Kidney glomerular epithelial cell (primary cell): ENCODE measurements at regions not wholly inside any gene's neighbourhood (a gene's known extent, or its start where the extent isn't known, plus 50 kb on each side); places are given as distances from the start of the nearest gene placed in this dataset.

Experiments
- DNase-seq: peaks from one replicate; lab custom pipeline; 2025; lab: John Stamatoyannopoulos, UW

GRCh38 chr21:16363518-16363917, 633.7 kb downstream of the USP25 start:
- no peak for DNase-seq

- no peak for DNase-seq
Measured at GRCh38 chr21:16366207-16366606, 636.4 kb downstream of the USP25 start.

DNA sequence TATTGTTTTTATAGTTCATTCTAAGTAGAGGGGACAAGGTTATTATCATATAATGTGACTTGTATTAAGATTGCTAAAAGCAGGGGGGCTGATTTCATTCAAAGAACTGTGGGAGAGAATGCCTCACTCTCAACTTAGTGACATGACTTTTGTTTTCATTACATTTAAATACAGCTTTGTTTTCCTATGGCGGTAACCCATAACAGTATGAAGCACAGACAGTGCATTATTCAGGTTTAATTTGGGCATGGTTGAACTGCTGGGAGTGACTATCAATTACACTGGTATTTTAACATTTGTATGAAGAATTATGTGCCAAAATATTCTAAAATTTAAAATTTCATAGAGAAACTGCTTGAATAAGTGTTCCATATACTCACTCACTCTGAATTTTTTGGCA, 637.3 kb downstream of the USP25 start:
- DNase-seq: no peak

GRCh38 chr21:16370186-16370585, 640.4 kb downstream of the USP25 start:
- DNase-seq: no peak

DNA sequence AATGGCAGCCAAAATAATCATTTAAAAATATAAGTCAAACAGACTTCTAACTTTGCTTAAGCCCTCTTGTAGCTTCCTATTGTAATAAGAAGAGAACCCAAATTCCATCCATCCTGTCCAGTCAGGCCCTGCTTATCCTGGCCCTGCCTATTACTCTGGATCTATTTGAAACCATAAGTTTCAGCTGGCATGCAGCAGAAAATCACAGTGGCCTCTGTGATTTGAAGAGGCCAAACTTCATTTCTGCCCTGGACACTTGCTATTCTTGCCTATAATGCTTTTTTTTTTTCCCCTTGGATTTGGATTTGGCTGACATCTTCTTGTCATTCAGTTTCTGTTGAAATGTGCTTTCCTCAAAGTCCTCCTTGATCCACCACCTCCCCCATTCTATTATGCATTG, 642.8 kb downstream of the USP25 start:
- no peak for DNase-seq

DNA sequence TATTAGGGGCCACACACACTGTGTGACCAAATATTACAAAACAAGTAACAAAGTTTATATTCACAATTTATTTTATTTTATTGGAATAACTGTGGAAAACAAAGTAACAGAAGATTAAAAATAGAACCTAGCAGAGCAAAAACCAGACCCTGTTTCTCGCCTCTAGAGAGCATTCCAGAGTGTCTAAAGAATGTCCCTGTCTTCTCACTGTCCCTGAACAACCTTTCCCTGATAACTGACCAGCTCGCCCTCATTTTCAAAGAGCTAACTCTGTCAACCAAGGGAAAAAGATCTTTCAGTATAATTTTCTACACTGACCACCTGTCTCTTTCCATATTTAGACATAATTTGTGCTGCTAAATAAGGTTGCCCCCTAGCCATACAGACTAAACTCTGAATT, 646.9 kb downstream of the USP25 start:
- DNase-seq: no peak

- DNase-seq: no peak
Measured at GRCh38 chr21:16377120-16377658, 647.4 kb downstream of the USP25 start.

DNA sequence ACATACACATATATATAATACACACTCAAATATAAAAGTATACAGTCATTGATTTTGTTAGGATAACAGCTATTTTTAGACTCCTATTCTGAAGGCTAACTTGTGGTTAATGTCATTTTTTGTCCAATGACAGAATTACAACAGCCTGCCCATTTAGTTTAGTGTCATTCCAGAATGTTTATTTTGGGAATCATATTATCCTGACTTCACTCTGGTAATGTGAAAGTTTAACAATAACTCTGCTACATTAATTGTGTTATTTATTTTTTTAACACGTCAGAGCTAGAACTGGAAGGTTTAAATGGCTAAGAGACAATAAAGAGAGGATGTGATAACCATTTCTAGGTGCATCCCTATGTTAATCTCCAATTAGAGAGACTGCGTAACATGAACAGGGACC, 648.1 kb downstream of the USP25 start:
- DNase-seq: no peak

GRCh38 chr21:16378525-16378924, 648.7 kb downstream of the USP25 start:
- no peak for DNase-seq

GRCh38 chr21:16388291-16388690, 658.5 kb downstream of the USP25 start:
- DNase-seq: no peak

DNA sequence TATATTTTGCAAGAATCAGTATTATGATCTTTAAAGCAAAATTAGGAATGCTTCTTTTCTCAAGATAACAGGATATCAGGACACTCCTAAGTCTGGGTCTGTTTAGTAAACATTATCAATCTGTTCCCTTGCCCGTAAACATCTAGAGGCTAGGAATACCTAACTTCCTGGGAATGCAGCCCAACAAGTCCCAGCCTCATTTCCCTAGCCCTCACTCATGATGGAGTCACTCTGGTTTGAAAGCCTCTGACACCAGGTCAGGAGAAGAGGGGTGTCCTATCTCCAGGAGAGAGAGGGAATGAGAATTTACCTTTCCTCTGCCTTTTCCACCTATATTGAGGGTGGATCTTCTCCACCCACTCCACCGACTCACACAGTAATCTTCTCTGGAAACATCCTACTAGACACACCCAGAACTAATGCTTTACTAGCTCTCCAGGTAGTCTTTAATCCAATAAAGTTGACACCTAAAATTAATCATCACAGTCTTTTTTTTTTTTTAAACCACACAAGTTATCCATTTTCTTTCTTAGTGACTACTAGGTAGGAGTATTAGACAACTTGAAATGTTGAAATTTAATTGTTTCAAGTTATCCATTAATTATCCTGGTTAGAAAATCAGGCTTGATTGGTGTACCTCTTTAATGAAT, 659.3 kb downstream of the USP25 start:
- DNase-seq: no peak

DNA sequence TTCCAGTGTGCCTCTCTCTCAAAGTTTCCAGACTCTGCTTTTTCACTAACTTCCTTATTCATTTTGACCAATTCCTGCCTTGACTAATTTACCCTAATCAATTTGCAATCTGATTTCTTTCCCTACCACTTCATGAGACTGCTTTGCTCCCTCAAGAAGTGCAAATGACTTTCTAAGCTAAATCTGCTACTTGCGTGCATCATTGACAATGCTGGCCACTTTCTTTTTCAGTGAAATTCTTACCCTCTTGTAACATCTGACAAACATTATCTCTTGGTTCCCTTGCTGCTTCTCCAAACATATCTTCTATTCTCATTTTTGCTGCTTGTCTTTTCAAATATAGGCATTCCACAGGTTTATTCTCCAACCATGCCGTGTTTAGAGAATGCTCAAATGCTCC, 659.9 kb downstream of the USP25 start:
- DNase-seq: no peak

- no peak for DNase-seq
Measured at GRCh38 chr21:16395285-16395684, 665.5 kb downstream of the USP25 start.

DNA sequence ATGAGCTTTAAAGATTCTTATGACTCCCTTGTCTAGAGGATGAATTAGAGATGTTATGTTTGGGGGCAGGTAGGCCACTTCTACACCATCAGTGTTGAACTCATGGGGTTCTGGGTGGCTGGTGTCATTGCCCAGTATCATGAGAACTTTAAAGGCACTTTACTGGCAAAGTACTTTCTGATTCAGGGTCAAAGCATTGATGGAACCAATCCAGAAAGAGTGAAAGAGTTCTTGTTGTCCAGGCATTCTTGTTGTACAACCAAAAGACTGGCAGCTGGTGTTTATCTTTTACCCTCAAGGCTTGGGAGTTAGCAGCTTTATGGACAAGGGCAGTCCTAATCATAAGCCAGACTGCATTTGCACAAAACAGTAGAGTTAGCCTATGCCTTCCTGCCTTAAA, 673.0 kb downstream of the USP25 start:
- no peak for DNase-seq

DNA sequence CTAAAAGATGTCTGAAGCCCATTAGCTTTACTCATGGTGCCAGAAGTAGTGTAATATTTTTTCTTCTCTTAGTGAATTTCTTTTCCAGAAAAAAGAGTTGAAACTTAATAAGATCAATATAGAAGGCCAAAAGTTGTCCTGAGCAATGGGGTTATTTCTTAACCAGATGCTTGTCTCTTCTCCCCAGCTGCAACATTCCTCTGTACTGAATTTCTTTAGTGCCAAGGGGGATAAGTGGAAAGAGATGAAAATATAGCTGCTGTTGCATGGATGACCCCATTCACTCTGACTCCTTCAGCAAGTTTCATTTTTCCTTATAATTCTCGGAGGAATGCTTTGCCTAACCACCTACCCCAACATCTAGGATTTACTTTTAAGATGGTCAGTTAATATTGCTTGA, 675.0 kb downstream of the USP25 start:
- no peak for DNase-seq

DNA sequence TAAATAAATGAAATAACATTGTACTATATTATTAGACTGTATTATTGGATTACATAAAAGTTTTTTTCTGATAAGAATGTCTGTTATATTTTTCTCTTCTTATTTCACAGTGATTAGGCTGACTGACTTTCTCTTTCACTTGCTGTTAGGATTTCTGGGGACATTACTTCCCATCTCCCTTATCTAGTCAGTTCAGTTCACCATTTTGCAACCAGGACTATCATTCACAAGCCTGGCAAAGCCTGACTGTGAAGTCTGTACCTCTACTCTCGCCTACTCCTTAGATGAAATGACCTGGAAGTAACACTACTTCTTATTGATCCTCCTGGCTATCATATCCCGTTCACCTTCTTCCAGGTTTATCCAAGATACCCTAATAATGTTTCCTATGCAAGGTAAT, 676.6 kb downstream of the USP25 start:
- no peak for DNase-seq

DNA sequence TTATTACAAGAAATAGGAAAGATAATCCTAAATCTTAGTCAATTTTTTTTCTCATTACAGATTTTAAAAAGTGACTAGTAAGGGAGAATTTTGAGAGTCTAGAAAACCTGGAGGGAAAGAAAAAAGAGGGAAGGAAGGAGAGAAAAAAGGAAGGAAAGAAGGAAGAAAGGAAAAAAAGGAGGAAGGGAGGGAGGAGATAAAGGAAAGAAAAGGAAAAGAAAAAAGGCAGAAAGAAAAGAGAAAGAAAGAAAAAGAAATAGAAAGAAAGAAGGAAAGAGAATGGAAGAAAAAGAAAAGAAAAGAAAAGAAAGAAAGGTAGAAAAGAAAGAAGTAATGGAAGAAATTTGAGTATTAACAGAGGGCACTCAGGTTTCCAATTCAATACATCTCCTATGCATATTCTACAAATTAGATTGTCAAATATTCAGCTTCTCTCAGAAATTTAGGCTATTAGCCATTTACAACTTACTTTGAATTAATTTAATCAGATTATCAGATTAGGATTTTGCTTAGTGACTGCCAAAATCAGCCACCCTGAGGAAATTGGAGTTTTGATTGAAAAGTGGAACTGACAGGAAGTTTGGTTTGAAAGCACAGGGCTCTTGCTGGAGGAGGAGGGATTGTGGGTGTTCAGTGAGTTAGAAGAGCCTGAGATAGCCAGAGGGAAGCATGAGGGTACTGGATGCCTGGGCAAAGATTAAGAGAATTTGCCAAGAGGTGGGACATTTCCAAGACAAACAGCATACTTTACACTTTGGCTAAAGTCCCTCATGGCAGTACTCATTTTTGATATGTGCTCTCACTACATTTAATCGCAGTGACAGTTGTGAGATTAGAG, 677.8 kb downstream of the USP25 start:
- no peak for DNase-seq

- DNase-seq: no peak
Measured at GRCh38 chr21:16408280-16408679, 678.5 kb downstream of the USP25 start.

DNA sequence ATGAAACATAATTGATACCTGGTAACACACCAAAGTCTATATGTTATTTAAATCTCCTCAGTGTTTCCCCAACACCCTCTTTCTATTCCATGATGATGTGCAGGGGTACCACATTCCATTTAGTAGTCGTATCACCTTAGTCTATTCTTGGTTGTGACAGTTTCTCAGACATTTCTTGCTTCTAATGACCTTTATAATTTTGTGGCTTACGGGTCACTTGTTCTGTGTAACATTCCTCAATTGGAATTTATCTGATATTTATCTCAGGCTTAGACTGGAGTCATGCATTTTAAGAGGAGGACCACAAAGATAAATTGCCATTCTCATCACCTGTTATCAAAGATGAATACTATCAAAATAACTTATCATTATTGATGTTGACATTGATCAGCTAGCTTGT, 679.6 kb downstream of the USP25 start:
- no peak for DNase-seq

DNA sequence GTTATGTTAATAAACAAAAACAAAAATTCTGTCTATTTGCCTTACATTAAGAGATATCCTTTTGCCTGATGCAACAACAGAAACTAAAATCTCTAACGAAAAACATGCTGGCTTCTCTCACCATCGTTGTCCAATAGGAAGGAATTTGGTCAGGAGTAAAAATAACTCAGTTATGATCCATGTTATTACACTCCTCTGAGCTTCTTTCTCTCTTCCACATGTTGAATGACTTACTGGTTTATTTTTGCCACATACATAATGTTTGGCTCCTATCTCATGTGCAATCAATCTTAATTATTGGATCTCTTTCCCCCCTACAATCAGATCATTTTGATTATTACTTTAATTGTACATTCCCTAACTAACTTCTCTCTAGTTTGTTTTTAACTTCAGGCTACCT, 688.4 kb downstream of the USP25 start:
- no peak for DNase-seq

GRCh38 chr21:16418642-16419041, 688.9 kb downstream of the USP25 start:
- no peak for DNase-seq

GRCh38 chr21:16419188-16419921, 689.6 kb downstream of the USP25 start:
- DNase-seq: no peak
